IMR-90 (cell line): ENCODE measurements at regions not wholly inside any gene's neighbourhood (a gene's known extent, or its start where the extent isn't known, plus 50 kb on each side); places are given as distances from the start of the nearest gene placed in this dataset.

ENCODE experiments used
- ATAC-seq: fragments of 200-7000 bp; cut with Tn5 transposase; 2 replicates; pipeline ENCODE4 v1.9.1; 2020; ENCODE audit warnings: low read depth, mild to moderate bottlenecking, moderate library complexity
- BruUV-seq: library from RNA; stranded (reverse); fragments of 400-500 nt; replicated peaks from 2 replicates; lab custom pipeline; 2021; lab: Mats Ljungman, UMichigan
- CTCF ChIA-PET: fragments of 300-600 bp; formaldehyde crosslinking; extraction: SDS; loops from one replicate; lab custom pipeline; 2021; ENCODE audit warnings: antibody characterized with exemption; lab: Yijun Ruan, JAX
- POLR2A ChIA-PET: fragments of 300-600 bp; sonication (Branson Sonifier 250); formaldehyde crosslinking; loops from one replicate; lab custom pipeline; 2022; ENCODE audit warnings: antibody characterized with exemption; ENCODE audit not compliant: unreplicated experiment; lab: Charles Lee
- DNase-seq: peaks from one replicate; pipeline ENCODE4 v3.0.0; 2013
- H2AFZ ChIP-seq: replicated peaks from 2 replicates; pipeline ENCODE3; 2013; ENCODE audit warnings: low read length, mild to moderate bottlenecking; ENCODE audit not compliant: poor library complexity
- H2AK5ac ChIP-seq: 2 replicates; pipeline ENCODE4 v1.6.1; 2013; ENCODE audit warnings: low read depth, low read length, inconsistent platforms
- H2AK9ac ChIP-seq: replicated peaks from 2 replicates; pipeline ENCODE3; 2013; ENCODE audit warnings: mild to moderate bottlenecking, low read depth, low read length, moderate library complexity; ENCODE audit not compliant: poor library complexity
- H2BK120ac ChIP-seq: 2 replicates; pipeline ENCODE4 v1.6.1; 2013; ENCODE audit warnings: low read depth, low read length, inconsistent platforms
- H2BK15ac ChIP-seq: 3 replicates; pipeline ENCODE4 v1.6.1; 2013; ENCODE audit warnings: low read depth, low read length, inconsistent platforms
- H2BK20ac ChIP-seq: 2 replicates; pipeline ENCODE4 v1.6.1; 2013; ENCODE audit warnings: low read depth, mild to moderate bottlenecking, inconsistent platforms, low read length, moderate library complexity
- H2BK5ac ChIP-seq: 2 replicates; pipeline ENCODE4 v1.6.1; 2013; ENCODE audit warnings: mild to moderate bottlenecking, low read depth, low read length, inconsistent platforms; ENCODE audit not compliant: poor library complexity, severe bottlenecking
- H3K14ac ChIP-seq: replicated peaks from 2 replicates; pipeline ENCODE4 v1.6.1; 2013; ENCODE audit warnings: low read depth, low read length, inconsistent platforms
- H3K18ac ChIP-seq: 2 replicates; pipeline ENCODE4 v1.6.1; 2013; ENCODE audit warnings: low read depth, low read length, control low read depth
- H3K23ac ChIP-seq: 2 replicates; pipeline ENCODE4 v1.6.1; 2013; ENCODE audit warnings: low read depth, low read length, inconsistent platforms
- H3K27ac ChIP-seq: 2 replicates; pipeline ENCODE4 v1.5.1; 2013; ENCODE audit warnings: mild to moderate bottlenecking, control low read depth, low read length; ENCODE audit not compliant: insufficient read depth
- H3K27me3 ChIP-seq: 2 replicates; pipeline ENCODE4 v1.6.1; 2013; ENCODE audit warnings: low read length; ENCODE audit not compliant: control insufficient read depth, insufficient read depth
- H3K36me3 ChIP-seq: 2 replicates; pipeline ENCODE4 v1.6.1; 2013; ENCODE audit warnings: low read length, mixed read lengths; ENCODE audit not compliant: control insufficient read depth, insufficient read depth
- H3K4ac ChIP-seq: 2 replicates; pipeline ENCODE4 v1.6.1; 2013; ENCODE audit warnings: low read depth, low read length, inconsistent platforms
- H3K4me1 ChIP-seq: 2 replicates; pipeline ENCODE4 v1.6.1; 2013; ENCODE audit warnings: low read length, mixed read lengths; ENCODE audit not compliant: control insufficient read depth, insufficient read depth
- H3K4me2 ChIP-seq: 2 replicates; pipeline ENCODE4 v1.6.1; 2013; ENCODE audit warnings: low read depth, mild to moderate bottlenecking, control low read depth, low read length, moderate library complexity
- H3K4me3 ChIP-seq: 2 replicates; pipeline ENCODE4 v1.5.1; 2013; ENCODE audit warnings: low read depth, mild to moderate bottlenecking, control low read depth, low read length, moderate library complexity; ENCODE audit not compliant: insufficient read depth
- H3K56ac ChIP-seq: 2 replicates; pipeline ENCODE4 v1.6.1; 2013; ENCODE audit warnings: low read length, inconsistent platforms; ENCODE audit not compliant: insufficient read depth; ENCODE audit errors: extremely low read depth
- H3K79me1 ChIP-seq, 2 experiments: 2 replicates each; pipeline ENCODE4 v1.6.1; 2013; ENCODE audit warnings: low read length in 2 of 2, inconsistent platforms in 1 of 2, low read depth in 1 of 2
- H3K9ac ChIP-seq: 2 replicates; pipeline ENCODE4 v1.6.1; 2013; ENCODE audit warnings: low read depth, low read length, control low read depth
- H3K9me1 ChIP-seq: 2 replicates; pipeline ENCODE4 v1.6.1; 2013; ENCODE audit warnings: low read length, inconsistent platforms; ENCODE audit not compliant: insufficient read depth
- H3K9me3 ChIP-seq: 2 replicates; pipeline ENCODE4 v1.6.1; 2013; ENCODE audit warnings: low read length; ENCODE audit not compliant: control insufficient read depth, insufficient read depth
- H4K20me1 ChIP-seq: 2 replicates; pipeline ENCODE4 v1.6.1; 2013; ENCODE audit warnings: low read length, inconsistent platforms; ENCODE audit not compliant: insufficient read depth
- H4K5ac ChIP-seq: 2 replicates; pipeline ENCODE4 v1.6.1; 2013; ENCODE audit warnings: mild to moderate bottlenecking, low read depth, low read length, control low read depth
- H4K8ac ChIP-seq, 2 experiments: 2 replicates each; pipeline ENCODE4 v1.6.1; 2013; ENCODE audit warnings: low read depth in 2 of 2, low read length in 2 of 2, control low read depth in 1 of 2, inconsistent platforms in 1 of 2
- H4K91ac ChIP-seq: 2 replicates; pipeline ENCODE4 v1.6.1; 2013; ENCODE audit warnings: low read depth, low read length, inconsistent platforms; ENCODE audit not compliant: insufficient read depth
- MAFK ChIP-seq: IDR thresholded peaks from 2 replicates; pipeline ENCODE4 v1.6.1; 2012; ENCODE audit warnings: low read depth, low read length, improper control_type of control experiment
- MXI1 ChIP-seq: IDR thresholded peaks from 2 replicates; pipeline ENCODE4 v1.6.1; 2012; ENCODE audit warnings: low read depth, mild to moderate bottlenecking, low read length, moderate library complexity, borderline replicate concordance
- POLR2A ChIP-seq: IDR thresholded peaks from 2 replicates; pipeline ENCODE4 v1.6.1; 2012; ENCODE audit warnings: mild to moderate bottlenecking, low read depth, low read length
- RCOR1 ChIP-seq: IDR thresholded peaks from 2 replicates; pipeline ENCODE4 v1.6.1; 2012; ENCODE audit warnings: mild to moderate bottlenecking, low read length, improper control_type of control experiment; ENCODE audit not compliant: insufficient replicate concordance
- WGBS, 2 experiments: methylation state at CpG; one replicate each; pipeline versions ENCODE4 v1.1.5 to v1.1.7; 2013; ENCODE audit warnings: missing lambda C conversion rate in 2 of 2; ENCODE audit not compliant: insufficient read length in 1 of 2; ENCODE audit errors: extremely low coverage in 2 of 2; 5-methylcytosine and 5-hydroxymethylcytosine counted together
- dilution Hi-C: fragments of 300-500 bp; cut with HindIII; formaldehyde crosslinking; loops from one replicate; pipeline ENCODE4 v1.14.3; 2018; ENCODE audit warnings: low sequenced_read_pairs; ENCODE audit not compliant: unreplicated experiment
- in situ Hi-C: fragments of 300-500 bp; cut with MboI; formaldehyde crosslinking; loops from 3 replicates; pipeline ENCODE4 v1.14.3; 2019; ENCODE audit warnings: low sequenced_read_pairs, inconsistent platforms, mixed read lengths
- intact Hi-C: fragments of 100-400 bp; cut with micrococcal nuclease; formaldehyde crosslinking; loops from 2 replicates; pipeline ENCODE4 v1.10.0; 2022

DNA sequence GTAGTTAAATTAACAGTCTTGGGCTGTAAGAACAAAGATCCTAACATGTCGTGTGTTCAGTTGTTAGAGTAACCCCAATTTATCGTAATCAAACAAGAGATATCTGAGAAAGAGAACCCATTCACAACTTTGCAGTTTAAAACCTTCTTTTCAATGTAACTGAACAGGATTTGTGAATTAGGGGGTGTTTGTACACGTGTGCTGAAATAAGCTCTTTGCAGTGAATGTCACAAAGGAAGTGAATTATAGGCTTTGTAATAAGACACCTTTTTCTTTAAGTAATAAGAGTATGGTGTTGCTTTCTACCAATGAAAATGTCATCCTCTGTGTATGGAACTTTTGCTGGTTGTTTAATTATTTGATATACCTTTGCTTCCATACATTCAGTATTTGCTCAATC is 114.0 kb downstream of the ALX1 start:
- H3K4ac ChIP-seq: no peak overlapping the region
- BruUV-seq: no TSS peak
- intact Hi-C loops: no loop called here

More for the DNA sequence above, 114.0 kb downstream of the ALX1 start:
- ChIA-PET POLR2A (no interaction called here), CTCF (no interaction called here)
- Histone ChIP-seq H2AK9ac (no peak overlapping the region), H3K9me3 (no peaks in the 10 kb centered on the region), H3K4me2 (no peak overlapping the region), H2BK20ac (no peak overlapping the region), H3K4me1 (no peaks in the 10 kb centered on the region), H3K4me3 (no peak overlapping the region), H2AFZ (no peak overlapping the region), H2BK15ac (no peak overlapping the region), H2BK5ac (no peak overlapping the region), H3K23ac (no peak overlapping the region), H3K79me1 (no peaks in the 10 kb centered on the region), H3K9ac (no peak overlapping the region), H4K8ac (no peak overlapping the region), H3K27ac (no peak overlapping the region), H3K9me1 (no peaks in the 10 kb centered on the region), H2AK5ac (no peak overlapping the region), H3K27me3 (no peaks in the 10 kb centered on the region), H4K20me1 (no peaks in the 10 kb centered on the region), H3K14ac (no peak overlapping the region), H4K91ac (no peak overlapping the region), H3K18ac (no peak overlapping the region), H4K5ac (no peak overlapping the region), H3K36me3 (no peaks in the 10 kb centered on the region), H3K56ac (no peak overlapping the region), H2BK120ac (no peak overlapping the region)
- ATAC-seq (no peak), DNase-seq (no peak)
- dilution Hi-C loops (no loop called here), in situ Hi-C loops (no loop called here)
- TF ChIP-seq POLR2A (no peak), MXI1 (no peak), RCOR1 (no peak), MAFK (no peak)
- no CpG with 5 or more reads among the region's 3 CpGs for WGBS, 2 experiments
